Breast epithelium (tissue), 3 donors: ENCODE measurements at regions not wholly inside any gene's neighbourhood (a gene's known extent, or its start where the extent isn't known, plus 50 kb on each side); places are given as distances from the start of the nearest gene placed in this dataset.

ENCODE experiments used
- CTCF ChIP-seq, 3 donors: fragments of 450-650 bp; IDR thresholded peaks; one replicate each; pipeline ENCODE4 v1.5.1; 2016 to 2017; ENCODE audit warnings: antibody characterized with exemption in 3 of 3, mild to moderate bottlenecking in 3 of 3, moderate library complexity in 3 of 3
- POLR2A ChIP-seq: fragments of 450-650 bp; IDR thresholded peaks from one replicate; pipeline ENCODE4 v1.6.1; 2016; ENCODE audit warnings: antibody characterized with exemption, mild to moderate bottlenecking, moderate library complexity
- POLR2AphosphoS5 ChIP-seq, 3 donors: sonication (generic); formaldehyde crosslinking; IDR thresholded peaks; one replicate each; pipeline ENCODE4 v1.6.1; 2017; ENCODE audit warnings: antibody characterized with exemption in 3 of 3

- TF ChIP-seq CTCF (IDR thresholded peaks at IDR 0.05) (no peak), POLR2AphosphoS5 (IDR thresholded peaks at IDR 0.05) (no peak), POLR2A (no peak)
These were observed 81.5 kb upstream of the ZP4 start for GRCh38 chr1:237972186-237972585.
